Tibial artery (tissue), 4 donors: ENCODE measurements at regions not wholly inside any gene's neighbourhood (a gene's known extent, or its start where the extent isn't known, plus 50 kb on each side); places are given as distances from the start of the nearest gene placed in this dataset.

Source experiments
- DNase-seq, 2 donors: peaks; one replicate each; pipeline ENCODE4 v3.0.0-alpha.2; 2019
- H3K27ac ChIP-seq, 2 donors: fragments of 200-600 bp; sonication (generic) in 1 of 2; 1 replicate in 1 of 2; 2 replicates in 1 of 2; pipeline ENCODE4 v1.5.1; 2018 to 2019; ENCODE audit warnings: mild to moderate bottlenecking in 1 of 2
- H3K27me3 ChIP-seq, 2 donors: fragments of 200-600 bp; sonication (generic) in 1 of 2; one replicate each; pipeline versions ENCODE4 v1.5.1 to v1.6.0; 2016 to 2019
- H3K36me3 ChIP-seq, 3 donors: fragments of 200-600 bp; sonication (generic) in 2 of 3; one replicate each; pipeline ENCODE4 v1.5.1; 2016 to 2019; ENCODE audit warnings: mild to moderate bottlenecking in 2 of 3
- H3K4me1 ChIP-seq, 4 donors: fragments of 200-600 bp; sonication (generic) in 2 of 4; 1 replicate in 3 of 4; 2 replicates in 1 of 4; pipeline ENCODE4 v1.5.1; 2016 to 2019
- H3K4me3 ChIP-seq, 2 donors: fragments of 200-600 bp; sonication (generic) in 1 of 2; 1 replicate in 1 of 2; 2 replicates in 1 of 2; pipeline ENCODE4 v1.5.1; 2018 to 2019; ENCODE audit warnings: mild to moderate bottlenecking in 2 of 2
- H3K9me3 ChIP-seq, 3 donors: fragments of 200-600 bp; sonication (generic) in 1 of 3; one replicate each; pipeline ENCODE4 v1.5.1; 2016 to 2019
- CTCF ChIP-seq, 2 experiments: fragments of 200-600 bp in 1 of 2; fragments of 450-650 bp in 1 of 2; IDR thresholded peaks; one replicate each; pipeline ENCODE4 v1.5.1; 2017 to 2019; ENCODE audit warnings: antibody characterized with exemption in 2 of 2, mild to moderate bottlenecking in 1 of 2, moderate library complexity in 1 of 2
- intact Hi-C: fragments of 100-400 bp; cut with DNase I; formaldehyde crosslinking; loops from one replicate; pipeline ENCODE4 v1.15.0; 2023; ENCODE audit warnings: low total_unique reads

GRCh38 chr16:79265701-79266100, 334.8 kb downstream of the MAF start:
- Histone ChIP-seq H3K36me3 (no peaks in the 10 kb centered on the region), H3K4me1 (peaks cover 0 to 14% (median 4%) of the 10 kb centered on the region in 4 donors), H3K4me3 (no peak overlapping the region), H3K9me3 (no peaks in the 10 kb centered on the region), H3K27ac (no peak overlapping the region), H3K27me3 (no peaks in the 10 kb centered on the region)
- no peak for TF ChIP-seq CTCF (IDR thresholded peaks at IDR 0.05)
- intact Hi-C loops = no loop called here
- DNase-seq = no peak

GRCh38 chr16:79265196-79265595, 335.3 kb downstream of the MAF start:
- TF ChIP-seq CTCF (IDR thresholded peaks at IDR 0.05) = no peak
- no peak for DNase-seq
- H3K4me1 ChIP-seq = peaks cover 0 to 14% (median 4%) of the 10 kb centered on the region in 4 donors
- H3K4me3 ChIP-seq = no peak overlapping the region
- H3K27me3 ChIP-seq = no peaks in the 10 kb centered on the region
- intact Hi-C loops = no loop called here
- H3K36me3 ChIP-seq = no peaks in the 10 kb centered on the region
- no peaks in the 10 kb centered on the region for H3K9me3 ChIP-seq
- no peak overlapping the region for H3K27ac ChIP-seq

DNA sequence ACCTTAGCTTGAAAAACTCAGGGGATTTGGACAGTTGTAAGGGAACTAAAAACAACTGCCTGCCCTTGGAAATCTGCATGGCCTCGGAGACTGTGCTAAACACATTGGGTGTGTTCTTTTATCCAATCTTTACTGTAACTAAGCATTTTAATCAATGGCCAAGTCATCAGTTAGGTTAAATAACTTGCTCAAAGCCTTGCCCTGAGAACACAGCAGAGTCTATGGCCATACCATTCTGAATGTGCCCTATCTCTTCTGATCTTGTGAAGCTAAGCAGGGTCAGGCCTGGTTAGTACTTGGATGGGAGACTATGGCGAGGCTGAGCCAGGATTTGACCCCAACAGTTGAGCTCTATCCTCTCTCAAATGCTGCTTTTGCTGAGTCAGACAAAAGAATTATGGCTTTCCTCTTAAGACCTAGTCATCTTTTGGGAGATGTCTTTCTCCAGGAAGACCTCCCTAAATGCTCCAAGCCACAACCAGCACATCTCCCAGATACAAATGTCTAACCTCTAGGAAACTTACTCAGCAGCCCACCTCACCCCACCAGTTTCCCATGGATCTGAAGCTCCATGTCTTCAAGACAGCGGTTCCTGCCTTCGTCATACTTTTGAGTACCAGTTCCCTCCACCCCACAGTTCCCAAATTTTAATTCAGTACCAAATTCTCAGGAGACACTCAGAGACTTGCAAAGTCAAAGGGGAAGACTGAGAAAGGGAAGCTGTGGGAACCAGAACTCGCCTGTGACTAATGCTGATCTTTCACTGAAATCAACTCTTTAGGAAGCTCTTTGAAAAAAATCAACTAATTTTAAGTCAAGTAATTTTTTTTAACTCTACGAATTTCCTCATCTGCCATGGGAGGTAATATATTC, 336.1 kb downstream of the MAF start:
- no peaks in the 10 kb centered on the region for H3K9me3 ChIP-seq
- DNase-seq = no peak
- intact Hi-C loops = no loop called here

GRCh38 chr16:79263425-79263824, 337.1 kb downstream of the MAF start:
- Histone ChIP-seq H3K4me1 (peaks cover 0 to 14% (median 4%) of the 10 kb centered on the region in 4 donors), H3K27ac (no peak overlapping the region), H3K9me3 (no peaks in the 10 kb centered on the region), H3K27me3 (peaks cover 0 to 3% of the 10 kb centered on the region in 2 donors), H3K4me3 (no peak overlapping the region), H3K36me3 (no peaks in the 10 kb centered on the region)
- no peak for DNase-seq
- intact Hi-C loops = no loop called here
- TF ChIP-seq CTCF (IDR thresholded peaks at IDR 0.05) = no peak

More for the DNA sequence above, 336.1 kb downstream of the MAF start:
- Histone ChIP-seq H3K27me3 (no peaks in the 10 kb centered on the region), H3K27ac (no peak overlapping the region), H3K4me3 (no peak overlapping the region), H3K36me3 (no peaks in the 10 kb centered on the region), H3K4me1 (peaks cover 0 to 14% (median 4%) of the 10 kb centered on the region in 4 donors)
- no peak for TF ChIP-seq CTCF (IDR thresholded peaks at IDR 0.05)
